HCT116 (cell line): ENCODE measurements at regions not wholly inside any gene's neighbourhood (a gene's known extent, or its start where the extent isn't known, plus 50 kb on each side); places are given as distances from the start of the nearest gene placed in this dataset.
A peak's percentile ranks its signal among the peaks of the same experiment; 100 is the strongest.

Experiments used
- ATAC-seq: fragments of 200-7000 bp; cut with Tn5 transposase; 2 replicates; pipeline ENCODE4 v1.9.1; 2020; ENCODE audit warnings: mild to moderate bottlenecking, moderate library complexity
- BruUV-seq: library from RNA; stranded (reverse); fragments of 400-500 nt; replicated peaks from 2 replicates; lab custom pipeline; 2021; lab: Mats Ljungman, UMichigan
- CTCF ChIA-PET: fragments of 300-600 bp; sonication (Branson Sonifier 250); formaldehyde crosslinking; loops from one replicate; lab custom pipeline; 2021; ENCODE audit warnings: antibody characterized with exemption; lab: Charles Lee
- POLR2A ChIA-PET: fragments of 300-600, 350-600 bp; sonication (Branson Sonifier 250); formaldehyde crosslinking; loops from one replicate; lab custom pipeline; 2021; ENCODE audit warnings: antibody characterized with exemption; lab: Charles Lee
- RAD21 ChIA-PET, 2 experiments: fragments of 300-600 bp; sonication (Branson Sonifier 250); formaldehyde crosslinking; loops; one replicate each; lab custom pipeline; 2023; ENCODE audit warnings: low total read pairs in 2 of 2; ENCODE audit not compliant: uncharacterized antibody in 2 of 2, unreplicated experiment in 2 of 2, low non-redundant PET in 1 of 2; lab: Charles Lee
- DNase-seq: peaks from one replicate; pipeline ENCODE4 v3.0.0-alpha.2; 2010; ENCODE audit warnings: low read depth, low spot score
- H2AFZ ChIP-seq: fragments of 200-600 bp; shearing (Covaris generic), sonication (generic); 2 replicates; pipeline ENCODE4 v1.6.1; 2017; ENCODE audit warnings: low read depth, mixed run types, mixed read lengths, antibody characterized with exemption, low read length; ENCODE audit not compliant: poor library complexity, severe bottlenecking
- H3K27ac ChIP-seq: 2 replicates; pipeline ENCODE4 v1.5.1; 2012; ENCODE audit warnings: low read depth, low read length
- H3K27me3 ChIP-seq: fragments of 200-600 bp; sonication (generic); 2 replicates; pipeline ENCODE4 v1.6.1; 2016; ENCODE audit warnings: mixed run types, low read length, mixed read lengths; ENCODE audit not compliant: insufficient read depth
- H3K36me3 ChIP-seq, 2 experiments: fragments of 200-500 bp in 1 of 2; fragments of 200-600 bp in 1 of 2; sonication (Bioruptor generic) in 1 of 2; sonication (generic) in 1 of 2; 2 replicates each; pipeline versions ENCODE4 v1.5.1 to v1.6.1; 2014 to 2016; ENCODE audit warnings: low read length in 2 of 2, inconsistent platforms in 1 of 2, mixed read lengths in 1 of 2, mixed run types in 1 of 2; ENCODE audit not compliant: insufficient read depth in 2 of 2, control insufficient read depth in 1 of 2
- H3K4me1 ChIP-seq, 2 experiments: fragments of 200-600 bp in 1 of 2; sonication (generic) in 1 of 2; 2 replicates each; pipeline versions ENCODE4 v1.5.1 to v1.6.1; 2012 to 2017; ENCODE audit warnings: low read length in 2 of 2, inconsistent platforms in 1 of 2, mild to moderate bottlenecking in 1 of 2, mixed read lengths in 1 of 2, mixed run types in 1 of 2, moderate library complexity in 1 of 2; ENCODE audit not compliant: insufficient read depth in 2 of 2, control insufficient read depth in 1 of 2
- H3K4me2 ChIP-seq: fragments of 200-600 bp; sonication (generic); 2 replicates; pipeline ENCODE4 v1.6.1; 2017; ENCODE audit warnings: mixed run types, low read length, mixed read lengths
- H3K4me3 ChIP-seq, 2 experiments: fragments of 200-600 bp in 1 of 2; sonication (generic) in 1 of 2; replicated peaks in 1 of 2; 2 replicates each; pipeline ENCODE4 v1.5.1; 2011 to 2016; ENCODE audit warnings: low read length in 2 of 2, control low read depth in 1 of 2, low read depth in 1 of 2, mild to moderate bottlenecking in 1 of 2, mixed read lengths in 1 of 2, mixed run types in 1 of 2
- H3K79me2 ChIP-seq: fragments of 200-600 bp; sonication (generic); 2 replicates; pipeline ENCODE4 v1.6.1; 2017; ENCODE audit warnings: mild to moderate bottlenecking, mixed run types, low read length, moderate library complexity, mixed read lengths; ENCODE audit not compliant: insufficient read depth
- H3K9ac ChIP-seq: fragments of 200-600 bp; sonication (generic); 2 replicates; pipeline ENCODE4 v1.6.1; 2016; ENCODE audit warnings: low read length, mixed read lengths
- H3K9me2 ChIP-seq: fragments of 200-600 bp; sonication (generic), shearing (Covaris generic); 2 replicates; pipeline ENCODE4 v1.6.1; 2017; ENCODE audit warnings: mixed run types, mild to moderate bottlenecking, moderate library complexity; ENCODE audit not compliant: insufficient read depth
- H3K9me3 ChIP-seq, 2 experiments: fragments of 200-500 bp in 1 of 2; fragments of 200-600 bp in 1 of 2; sonication (Bioruptor generic) in 1 of 2; sonication (generic) in 1 of 2; 2 replicates each; pipeline ENCODE4 v1.6.1; 2014 to 2017; ENCODE audit warnings: low read length in 2 of 2, mixed read lengths in 2 of 2, inconsistent platforms in 1 of 2, low read depth in 1 of 2, mild to moderate bottlenecking in 1 of 2, mixed run types in 1 of 2, moderate library complexity in 1 of 2; ENCODE audit not compliant: control insufficient read depth in 1 of 2, insufficient read depth in 1 of 2
- H4K20me1 ChIP-seq: fragments of 200-600 bp; sonication (generic), shearing (Covaris generic); 2 replicates; pipeline ENCODE4 v1.6.1; 2017; ENCODE audit warnings: mixed run types, mild to moderate bottlenecking, moderate library complexity; ENCODE audit not compliant: insufficient read depth
- ELF1 ChIP-seq: IDR thresholded peaks from 2 replicates; pipeline ENCODE4 v1.6.1; 2012; ENCODE audit warnings: low read depth, borderline replicate concordance
- EZH2 ChIP-seq: fragments of 200-600 bp; sonication (generic); IDR thresholded peaks from 2 replicates; pipeline ENCODE4 v1.6.1; 2017; ENCODE audit warnings: antibody characterized with exemption, mixed run types
- FOSL1 ChIP-seq: IDR thresholded peaks from 2 replicates; pipeline ENCODE4 v1.6.1; 2012; ENCODE audit warnings: low read depth
- JUND ChIP-seq: IDR thresholded peaks from 2 replicates; pipeline ENCODE4 v1.6.1; 2012
- RAD21 ChIP-seq: IDR thresholded peaks from 2 replicates; pipeline ENCODE4 v1.6.1; 2012; ENCODE audit warnings: low read depth, mild to moderate bottlenecking
- SIN3A ChIP-seq: IDR thresholded peaks from 2 replicates; pipeline ENCODE4 v1.6.1; 2012; ENCODE audit warnings: low read depth
- SRF ChIP-seq: IDR thresholded peaks from 2 replicates; pipeline ENCODE4 v1.6.1; 2012; ENCODE audit warnings: low read depth
- TCF7L2 ChIP-seq: IDR thresholded peaks from 2 replicates; pipeline ENCODE4 v1.7.0; 2011; ENCODE audit warnings: borderline replicate concordance, inconsistent platforms; ENCODE audit not compliant: insufficient read depth, insufficient read length; ENCODE audit errors: extremely low read depth
- YY1 ChIP-seq: IDR thresholded peaks from 2 replicates; pipeline ENCODE4 v1.6.1; 2011; ENCODE audit warnings: low read length, low read depth, moderate library complexity, mild to moderate bottlenecking; ENCODE audit not compliant: insufficient replicate concordance; ENCODE audit errors: extremely low read depth
- ZNF274 ChIP-seq: fragments of 200-500 bp; sonication (Bioruptor generic); IDR thresholded peaks from 2 replicates; pipeline ENCODE4 v1.6.1; 2014; ENCODE audit warnings: mild to moderate bottlenecking, low read depth, low read length, inconsistent platforms
- intact Hi-C: fragments of 100-400 bp; cut with micrococcal nuclease; formaldehyde crosslinking; loops from 2 replicates; pipeline ENCODE4 v1.10.0; 2022
- TF ChIP-seq, protein P1 (sequence below): IDR thresholded peaks from 2 replicates; pipeline ENCODE4 v1.6.1; 2012
- TF ChIP-seq, protein P2 (sequence below), 3 experiments: fragments of 200-600 bp in 1 of 3; sonication (generic) in 1 of 3; IDR thresholded peaks in 2 of 3; conservative IDR thresholded peaks in 1 of 3; 2 replicates each; pipeline ENCODE4 v1.5.1; 2012 to 2017; ENCODE audit warnings: low read depth in 2 of 3, low read length in 2 of 3, antibody characterized with exemption in 1 of 3, borderline replicate concordance in 1 of 3, control low read depth in 1 of 3, mild to moderate bottlenecking in 1 of 3, mixed read lengths in 1 of 3, mixed run types in 1 of 3, moderate library complexity in 1 of 3; ENCODE audit not compliant: insufficient read depth in 1 of 3

DNA sequence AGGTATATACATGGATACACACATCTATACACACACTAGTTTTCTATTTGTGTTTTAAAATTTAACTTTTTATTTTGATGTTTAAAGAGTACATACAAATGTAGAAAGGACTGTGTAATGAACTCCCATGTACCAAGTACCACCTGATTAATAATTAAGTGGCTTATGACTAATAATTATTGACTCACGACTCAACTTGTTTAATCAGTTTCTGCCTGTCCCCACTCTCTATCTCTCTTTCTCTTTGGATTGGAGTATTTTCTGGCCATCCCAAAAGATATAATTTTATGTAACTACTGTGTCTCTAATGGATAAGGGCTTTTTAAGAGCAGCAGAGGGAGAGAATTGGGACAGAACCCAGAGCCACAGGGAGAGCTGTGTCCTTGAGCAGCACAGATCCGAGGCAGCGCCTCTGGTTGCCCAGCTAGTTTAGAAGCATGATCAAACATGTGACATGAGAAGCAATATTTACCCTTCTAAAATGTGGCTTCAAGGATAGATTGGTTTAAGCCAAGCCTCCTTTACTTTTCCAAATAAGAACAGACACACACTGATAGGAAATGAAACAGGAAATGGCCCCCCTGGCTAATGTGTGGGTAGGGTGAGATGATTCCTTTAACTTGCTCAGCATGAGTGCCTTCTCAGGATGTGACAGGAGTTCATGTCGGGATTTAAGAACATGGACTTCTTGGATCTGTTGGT, 81.0 kb downstream of the ERMARD start:
- no peak for DNase-seq
- Histone ChIP-seq H3K9me3 (no peaks in the 10 kb centered on the region), H3K9ac (no peak overlapping the region), H2AFZ (peak overlapping the region; percentile 88)
- CTCF ChIA-PET = interaction anchor here (0.5 to 1.6 kb wide), 26 partner anchors 10 to 876 kb away, joined by 3 to 39 read pairs (median 4); no protein-coding TSS in a partner anchor
- POLR2A ChIA-PET = no interaction called here
- no TSS peak for BruUV-seq
- no peak for TF ChIP-seq JUND
- TF ChIP-seq, protein P1, sequence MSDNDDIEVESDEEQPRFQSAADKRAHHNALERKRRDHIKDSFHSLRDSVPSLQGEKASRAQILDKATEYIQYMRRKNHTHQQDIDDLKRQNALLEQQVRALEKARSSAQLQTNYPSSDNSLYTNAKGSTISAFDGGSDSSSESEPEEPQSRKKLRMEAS = no peak
- no peak for TF ChIP-seq SRF
- TF ChIP-seq ZNF274 = no peak
- TF ChIP-seq YY1 = no peak
- TF ChIP-seq ELF1 = no peak
- no peak for TF ChIP-seq RAD21
- TF ChIP-seq, protein P2, sequence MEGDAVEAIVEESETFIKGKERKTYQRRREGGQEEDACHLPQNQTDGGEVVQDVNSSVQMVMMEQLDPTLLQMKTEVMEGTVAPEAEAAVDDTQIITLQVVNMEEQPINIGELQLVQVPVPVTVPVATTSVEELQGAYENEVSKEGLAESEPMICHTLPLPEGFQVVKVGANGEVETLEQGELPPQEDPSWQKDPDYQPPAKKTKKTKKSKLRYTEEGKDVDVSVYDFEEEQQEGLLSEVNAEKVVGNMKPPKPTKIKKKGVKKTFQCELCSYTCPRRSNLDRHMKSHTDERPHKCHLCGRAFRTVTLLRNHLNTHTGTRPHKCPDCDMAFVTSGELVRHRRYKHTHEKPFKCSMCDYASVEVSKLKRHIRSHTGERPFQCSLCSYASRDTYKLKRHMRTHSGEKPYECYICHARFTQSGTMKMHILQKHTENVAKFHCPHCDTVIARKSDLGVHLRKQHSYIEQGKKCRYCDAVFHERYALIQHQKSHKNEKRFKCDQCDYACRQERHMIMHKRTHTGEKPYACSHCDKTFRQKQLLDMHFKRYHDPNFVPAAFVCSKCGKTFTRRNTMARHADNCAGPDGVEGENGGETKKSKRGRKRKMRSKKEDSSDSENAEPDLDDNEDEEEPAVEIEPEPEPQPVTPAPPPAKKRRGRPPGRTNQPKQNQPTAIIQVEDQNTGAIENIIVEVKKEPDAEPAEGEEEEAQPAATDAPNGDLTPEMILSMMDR (IDR thresholded peaks at IDR 0.05 in 2 of 3, conservative IDR thresholded peaks at IDR 0.05 in 1 of 3; ENCODE audit: borderline replicate concordance in 1 of 3, insufficient read depth in 1 of 3, low read depth in 2 of 3, low read length in 2 of 3) = no peak
- no peak for TF ChIP-seq EZH2
- no peak for TF ChIP-seq SIN3A
- TF ChIP-seq FOSL1 = no peak
- no peak for TF ChIP-seq TCF7L2
- TF ChIP-seq, all 23 proteins: peak for 0
- Histone ChIP-seq H3K4me2 (no peak overlapping the region), H4K20me1 (no peaks in the 10 kb centered on the region), H3K79me2 (no peaks in the 10 kb centered on the region), H3K27ac (no peak overlapping the region), H3K4me1 (peaks cover 0 to 6% of the 10 kb centered on the region in 2 experiments; a peak in 1 of 4 replicates), H3K27me3 (peaks cover 5% of the 10 kb centered on the region; the same call in 1 of the 2 replicates), H3K36me3 (no peaks in the 10 kb centered on the region), H3K4me3 (no peak overlapping the region), H3K9me2 (no peaks in the 10 kb centered on the region)
- ATAC-seq = peak; percentile 7; the same call in 1 of the 2 replicates
- intact Hi-C loops = loop anchor here (2.0 to 10.0 kb wide), 2 partner anchors 432 to 460 kb away; no protein-coding TSS in a partner anchor
- RAD21 ChIA-PET = interaction anchor here (0.8 to 1.5 kb wide), 3 partner anchors 684 to 697 kb away, joined by 4 to 7 read pairs (median 4); no protein-coding TSS in a partner anchor
